C1 segment of cervical spinal cord (tissue), 14 donors: ENCODE measurements at regions not wholly inside any gene's neighbourhood (a gene's known extent, or its start where the extent isn't known, plus 50 kb on each side); places are given as distances from the start of the nearest gene placed in this dataset.

Experiments used
- DNase-seq, 14 donors: peaks; one replicate each; lab custom pipeline; 2025; lab: John Stamatoyannopoulos, UW

GRCh38 chr15:73001840-73002239, 50.4 kb upstream of the NEO1 start:
- no peak for DNase-seq

DNA sequence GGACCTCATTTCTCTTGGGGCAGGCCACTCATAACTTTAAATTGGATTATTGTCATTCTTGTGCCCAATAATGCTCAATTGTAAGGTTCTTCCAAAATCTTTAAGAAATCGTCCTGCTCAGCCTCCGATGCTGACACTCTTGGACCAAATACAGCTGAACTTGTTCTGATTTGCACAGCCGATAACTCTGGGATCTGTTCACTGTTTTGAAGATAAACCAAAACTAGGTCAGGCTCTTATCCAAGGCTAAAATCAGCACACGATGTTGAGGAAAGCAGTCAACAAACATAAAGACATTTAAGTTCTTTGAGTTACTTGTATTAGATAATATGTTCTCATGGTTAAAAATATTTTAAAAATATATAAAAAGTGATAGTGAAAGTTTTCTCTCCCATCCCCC, 52.0 kb upstream of the NEO1 start:
- DNase-seq, result no peak

DNA sequence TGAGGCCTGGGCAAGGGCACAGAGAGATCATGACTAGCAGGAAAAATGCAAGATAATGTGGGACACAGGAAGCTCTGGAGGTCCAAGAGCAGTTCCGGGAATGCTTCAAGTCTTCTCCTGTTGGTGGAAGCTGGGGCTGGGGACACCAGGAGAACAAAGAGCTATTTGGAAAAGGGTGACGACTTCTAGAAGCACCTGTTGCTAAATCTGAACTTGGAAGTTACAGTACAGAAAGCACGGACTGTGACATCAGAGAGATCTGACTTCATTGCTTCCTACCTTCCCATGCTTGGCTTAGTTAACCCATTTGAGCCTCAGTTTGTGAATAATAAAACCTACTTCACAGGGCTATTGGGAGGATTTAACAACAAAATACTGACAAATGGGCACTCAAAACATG, 52.7 kb upstream of the NEO1 start:
- DNase-seq, result no peak

- DNase-seq, result no peak
Measured at GRCh38 chr15:72998681-72999466, 53.4 kb upstream of the NEO1 start.

- DNase-seq, result peak in 1 of 14 donors; percentile 45
Measured at GRCh38 chr15:72998226-72998625, 54.0 kb upstream of the NEO1 start.

- DNase-seq, result no peak
Measured at GRCh38 chr15:72995849-72996248, 56.4 kb upstream of the NEO1 start.

DNA sequence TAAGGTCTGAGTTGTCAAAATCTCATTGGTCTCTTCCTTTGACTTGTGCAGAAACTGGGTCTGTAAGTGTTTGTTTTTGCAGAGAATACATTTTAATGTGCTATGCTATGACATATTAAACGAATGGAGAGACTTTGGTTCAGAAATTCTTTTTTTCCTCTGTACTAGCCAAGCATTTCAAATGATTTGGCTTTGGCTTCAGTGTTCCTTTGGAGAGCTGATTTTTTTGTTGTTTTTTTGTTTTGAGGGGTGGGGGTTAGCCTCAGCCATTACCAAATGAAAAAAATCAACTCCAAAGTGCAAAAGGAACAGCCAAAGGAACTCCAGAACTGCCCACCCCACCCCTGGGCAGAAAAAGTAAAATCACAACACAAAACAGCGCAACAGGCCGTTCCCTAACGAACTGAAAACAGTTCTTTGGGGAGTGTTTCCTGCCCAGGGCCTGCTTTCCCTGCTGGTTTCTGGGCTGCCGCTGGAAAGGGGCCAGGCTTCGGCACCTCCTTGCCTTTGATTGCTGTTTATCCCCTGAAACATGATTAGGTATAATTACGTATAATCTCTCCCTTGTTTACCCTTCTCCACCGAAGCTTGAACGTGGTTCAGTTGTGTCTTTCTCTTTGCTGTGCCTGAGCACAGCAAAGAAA, 57.6 kb upstream of the NEO1 start:
- peak in 4 of 14 donors; percentile 3 to 45 (median 18) for DNase-seq

DNA sequence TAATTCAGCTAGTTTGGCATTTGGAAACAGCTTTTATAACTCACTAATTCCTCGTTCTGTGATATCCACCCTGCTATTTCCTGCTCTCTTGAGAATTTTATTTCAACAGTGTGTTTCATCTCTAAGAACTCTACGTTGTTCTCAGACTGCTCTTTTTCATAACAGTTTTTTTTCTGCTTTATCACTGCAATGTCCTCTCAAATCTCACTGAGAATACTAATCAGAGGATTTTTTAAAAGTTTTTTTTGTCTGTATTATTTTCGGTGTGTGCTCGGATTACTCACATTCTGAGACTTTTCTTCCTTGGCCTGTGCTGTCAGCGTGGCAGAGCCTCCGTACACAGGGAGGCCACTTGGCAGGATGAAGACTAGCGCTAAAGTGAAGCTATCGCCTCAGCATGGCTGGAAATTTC, 59.4 kb upstream of the NEO1 start:
- DNase-seq, result no peak

GRCh38 chr15:72991026-72991425, 61.2 kb upstream of the NEO1 start:
- no peak for DNase-seq

DNA sequence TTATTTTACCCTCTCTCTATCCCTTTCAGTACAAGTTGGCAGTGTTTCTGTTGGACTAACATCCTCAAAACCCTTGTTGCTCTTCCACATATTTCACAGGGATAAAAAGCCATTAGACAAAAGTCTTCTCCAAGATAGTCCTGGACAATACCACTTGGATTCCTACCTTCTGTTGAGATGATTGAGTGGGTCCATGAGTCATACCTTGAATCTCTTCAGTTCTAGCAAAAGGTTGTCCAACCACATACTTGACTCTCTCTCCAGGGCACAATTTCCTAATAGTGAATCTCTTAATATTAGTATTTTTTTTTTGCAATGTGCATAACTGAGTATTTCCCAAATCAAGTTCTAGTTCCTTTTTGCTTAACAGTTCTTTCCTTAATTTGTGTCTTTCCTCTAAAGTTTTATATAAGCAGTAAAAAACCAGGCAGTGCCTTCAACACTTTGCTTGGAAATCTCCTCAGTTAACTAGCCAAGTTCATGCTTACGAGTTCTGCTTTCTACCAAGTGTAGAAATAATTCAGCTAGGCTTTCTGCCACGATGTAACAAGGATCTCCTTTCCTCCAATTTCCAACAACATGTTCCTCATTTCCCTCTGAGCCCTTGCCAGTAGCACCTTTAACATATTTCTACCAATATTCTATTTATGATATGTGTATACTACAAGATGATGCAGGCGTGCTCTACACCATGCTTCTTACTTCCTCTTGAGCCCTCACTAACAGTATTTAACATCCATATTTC, 68.3 kb upstream of the NEO1 start:
- no peak for DNase-seq

DNA sequence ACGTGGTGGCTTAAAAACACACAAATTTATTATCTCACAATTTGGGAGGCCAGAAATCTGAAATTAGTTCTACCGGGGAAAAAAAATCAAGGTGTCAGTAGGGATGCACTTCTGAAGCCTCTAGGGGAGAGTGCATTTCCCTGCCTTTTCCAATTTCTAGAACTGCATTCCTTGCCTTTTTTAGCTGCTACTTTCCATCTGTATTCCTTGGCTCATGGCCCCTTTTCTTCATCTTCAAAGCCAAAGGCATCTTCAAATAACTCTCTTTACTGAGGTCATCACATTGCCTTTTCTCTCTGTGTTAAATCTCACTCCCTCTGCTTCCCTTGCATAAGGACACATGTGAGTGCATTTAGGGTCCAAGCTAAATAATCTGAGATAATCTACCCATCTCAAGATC, 69.5 kb upstream of the NEO1 start:
- no peak for DNase-seq

DNA sequence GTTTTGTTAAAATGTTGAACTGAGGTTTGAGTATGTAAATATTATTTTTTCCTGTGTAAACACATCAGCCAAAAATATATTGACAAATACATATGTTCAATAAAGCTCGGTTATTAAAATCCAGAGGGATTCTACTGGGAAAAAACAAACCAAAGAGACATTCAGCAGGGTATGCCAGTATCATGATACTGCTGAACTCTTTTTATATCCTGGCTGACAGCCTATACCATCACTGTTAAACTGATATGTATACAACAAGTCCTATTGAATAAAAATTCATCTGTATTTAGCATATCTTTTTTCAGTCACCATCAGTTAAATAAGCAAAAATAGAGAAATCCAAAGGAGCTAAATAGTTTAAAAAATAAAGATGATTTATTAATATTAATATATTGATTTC, 71.6 kb upstream of the NEO1 start:
- no peak for DNase-seq

GRCh38 chr15:72979791-72980190, 72.5 kb upstream of the NEO1 start:
- no peak for DNase-seq

- no peak for DNase-seq
Measured at GRCh38 chr15:72979308-72979707, 73.0 kb upstream of the NEO1 start.

DNA sequence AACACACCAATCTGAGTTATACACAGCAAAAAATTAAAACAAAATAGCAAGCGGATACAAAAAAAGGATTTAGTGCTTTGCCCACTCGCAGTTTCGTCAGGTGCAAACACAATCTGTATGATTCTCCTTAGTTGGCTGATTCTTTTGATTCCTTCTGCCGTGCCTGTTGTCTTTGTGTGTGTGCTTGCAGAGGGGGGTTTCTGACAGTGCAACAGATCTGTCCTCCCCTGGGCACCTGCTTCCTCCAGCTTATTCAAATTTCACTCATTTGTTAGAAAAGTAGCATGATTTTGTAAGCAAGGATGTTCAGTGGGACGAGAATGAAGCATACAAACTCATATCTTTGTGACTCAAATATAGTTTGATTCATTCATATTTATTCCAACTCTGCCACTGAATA, 74.0 kb upstream of the NEO1 start:
- no peak for DNase-seq

DNA sequence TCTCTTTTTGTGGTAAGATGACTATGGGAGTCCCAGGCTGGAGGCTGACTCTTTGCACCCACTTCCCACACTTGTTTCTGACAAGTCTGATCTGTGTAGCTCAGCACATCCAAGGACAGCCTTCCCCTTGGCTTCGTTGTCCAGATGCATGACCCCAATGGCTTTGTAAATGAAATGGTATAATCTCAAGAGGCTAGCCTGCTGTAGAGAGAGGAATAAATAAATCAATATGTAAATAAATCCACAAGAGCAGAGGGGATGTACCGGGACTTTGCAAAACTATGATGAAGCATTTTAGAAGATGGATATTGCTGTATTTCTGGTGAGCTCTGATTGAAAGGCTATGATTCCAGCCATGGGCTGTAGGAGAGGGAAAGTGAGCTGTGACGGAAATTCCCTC, 79.9 kb upstream of the NEO1 start:
- no peak for DNase-seq

DNA sequence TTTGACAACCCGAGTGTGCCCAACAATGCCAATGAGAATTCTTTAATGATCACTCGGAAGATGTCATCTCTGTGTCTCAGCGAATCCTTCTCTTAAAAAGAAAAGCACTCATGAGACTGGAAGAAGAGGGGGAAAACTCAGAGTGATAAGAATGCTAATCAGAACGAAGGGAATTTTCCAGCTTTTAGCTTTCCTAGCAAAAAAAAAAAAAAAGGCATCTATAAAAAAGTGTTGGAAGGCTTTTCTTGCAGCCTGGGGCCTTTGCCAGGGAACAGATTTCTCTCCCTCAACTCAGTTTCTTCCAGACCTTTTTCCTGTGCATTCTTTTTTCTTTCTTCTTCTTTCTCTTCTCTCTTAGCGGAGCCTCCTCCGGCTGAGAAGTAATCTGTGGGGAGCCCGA, 80.5 kb upstream of the NEO1 start:
- DNase-seq, result no peak

DNA sequence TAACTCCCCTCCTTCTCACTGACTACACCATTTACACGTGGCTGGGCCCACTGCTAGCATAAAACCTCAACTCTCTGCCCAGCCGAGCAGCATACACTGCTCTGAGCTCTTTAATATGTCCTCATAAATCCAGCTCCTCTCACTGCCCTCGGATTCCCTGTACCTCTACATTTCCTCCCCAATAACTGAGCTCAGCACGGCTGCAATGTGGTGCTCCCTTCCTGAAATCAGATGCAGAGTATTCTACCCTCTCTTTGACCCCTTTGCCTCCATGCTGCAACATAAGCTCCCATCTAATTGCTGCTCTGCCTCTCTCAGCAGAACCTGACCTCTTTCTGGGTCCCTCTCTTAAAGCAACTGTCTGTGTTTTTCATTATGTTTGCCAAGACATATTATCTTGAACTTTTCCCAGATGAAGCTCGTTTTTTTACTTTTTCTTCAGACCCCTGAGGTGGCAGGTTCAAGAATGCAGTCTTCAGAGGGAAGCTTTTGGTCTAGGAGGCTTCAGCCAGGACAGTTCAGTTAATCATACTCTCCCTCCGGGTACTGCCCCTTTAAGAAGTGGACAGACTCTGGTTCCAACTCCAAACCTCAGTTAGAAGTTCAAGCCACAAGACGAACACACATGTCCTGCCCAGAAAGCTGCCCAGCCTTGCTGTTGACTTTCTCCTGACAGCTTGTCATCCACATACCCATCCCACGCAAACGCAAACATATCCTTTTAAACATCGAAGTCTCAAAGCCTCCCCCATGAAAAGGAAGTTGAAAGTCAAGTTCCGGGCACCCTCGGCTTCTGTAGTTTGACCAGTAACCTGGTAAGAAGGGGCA, 81.1 kb upstream of the NEO1 start:
- DNase-seq, result no peak

- no peak for DNase-seq
Measured at GRCh38 chr15:72968531-72968922, 83.7 kb upstream of the NEO1 start.

DNA sequence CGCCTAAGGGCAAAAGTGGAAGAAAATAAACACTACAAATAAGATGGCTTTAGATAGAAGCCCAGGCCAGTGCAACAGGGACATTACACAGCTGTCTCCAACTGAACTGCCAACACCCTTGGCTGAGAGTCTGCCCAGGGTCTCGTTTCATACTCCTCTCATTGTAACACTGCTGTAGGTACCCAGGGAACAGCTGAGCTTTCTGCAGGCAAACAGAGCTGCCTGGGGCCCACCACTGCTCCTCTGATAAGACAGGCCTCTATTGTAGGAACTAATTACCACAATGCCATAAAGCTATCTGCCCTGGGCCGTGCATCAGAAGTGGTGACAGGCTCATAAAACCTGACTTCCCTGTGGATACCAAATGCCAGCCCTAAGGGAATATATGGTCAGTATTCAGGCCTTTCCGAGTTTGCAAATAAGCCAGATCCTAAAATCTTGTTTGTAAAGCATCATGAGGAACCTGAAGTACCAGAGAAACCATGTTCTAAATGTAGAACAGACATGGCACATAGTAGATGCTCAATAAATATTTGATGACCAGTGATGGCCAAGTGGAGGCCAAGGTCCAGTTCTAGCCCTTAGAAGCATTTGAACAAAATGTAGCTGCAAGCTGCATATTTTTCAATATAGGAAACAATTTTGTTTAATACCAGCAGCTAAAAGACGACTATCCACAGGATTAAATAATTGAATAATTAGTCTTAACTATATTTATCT, 84.3 kb upstream of the NEO1 start:
- DNase-seq, result no peak

- DNase-seq, result no peak
Measured at GRCh38 chr15:72967397-72967796, 84.9 kb upstream of the NEO1 start.
